Heart left ventricle (tissue), 13 donors: ENCODE measurements at regions not wholly inside any gene's neighbourhood (a gene's known extent, or its start where the extent isn't known, plus 50 kb on each side); places are given as distances from the start of the nearest gene placed in this dataset.

Experiments
- CTCF ChIP-seq, 12 donors: fragments of 200-600 bp; sonication (generic) in 4 of 12; IDR thresholded peaks; one replicate each; pipeline versions ENCODE4 v1.5.0 to v1.8.0; 2018 to 2022; ENCODE audit warnings: antibody characterized with exemption in 12 of 12, mild to moderate bottlenecking in 5 of 12
- POLR2A ChIP-seq, 2 donors: fragments of 450-650 bp; IDR thresholded peaks; one replicate each; pipeline ENCODE4 v1.6.1; 2017; ENCODE audit warnings: antibody characterized with exemption in 2 of 2, mild to moderate bottlenecking in 2 of 2, moderate library complexity in 2 of 2
- donor health status: ischemic (EF 13 %, LVEDD 7.1; RV severe dilation, severe dysfunction).
- donor health status: DM: no; HTN: yes; CAD: no.
- donor health status: DM: no; HTN: no; CAD: no.
- donor health status: ischemic (EF 25% LVEDD 6.9; RV normal size, moderate dysfunction).
- donor health status: ischemic (EF 25% LVEDD 5.7; RV mildly dilated, moderate dysfunction).
- donor health status: ischemic (EF 35%, LVEDD 5.7; RV mildly dilated, moderate dysfunction).
- donor health status: nonischemic (EF 11% LVEDD 7.7; RV severe dilation, severe dysfunction).
- donor health status: DM: yes; HTN: yes; CAD: no.
- donor health status: PGD.
- donor health status: ischemic (EF 29% LVEDD 5.4; RV normal size, mild dysfunction).
- donor health status: nonischemic (EF 23%, LVEDD 6.1; RV moderate dilation, normal function).

GRCh38 chr7:26609082-26609481, 255.3 kb downstream of the SKAP2 start:
- no peak for TF ChIP-seq CTCF (IDR thresholded peaks at IDR 0.05)
- TF ChIP-seq POLR2A (IDR thresholded peaks at IDR 0.05) = no peak
